ENCODE measurements at regions not wholly inside any gene's neighbourhood (a gene's known extent, or its start where the extent isn't known, plus 50 kb on each side); places are given as distances from the start of the nearest gene placed in this dataset.

DNA sequence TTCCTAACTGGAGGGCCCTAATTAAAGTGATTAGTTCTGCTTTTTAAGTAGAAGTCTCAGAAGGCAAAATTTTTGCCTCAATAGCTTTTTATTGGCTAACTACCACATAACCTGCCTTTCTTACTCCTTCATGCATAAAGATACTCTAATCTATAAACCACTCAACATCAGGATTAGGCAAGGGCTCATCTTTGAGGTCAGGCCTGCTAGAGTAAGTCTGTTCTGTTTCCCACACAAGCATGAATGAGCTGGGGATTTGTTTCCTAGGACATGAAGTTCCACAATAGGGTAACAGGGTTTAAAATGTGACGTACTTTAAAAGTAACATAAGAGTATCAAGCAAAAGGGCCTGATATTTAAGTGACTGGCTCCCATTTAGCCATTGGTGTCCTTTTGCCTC lies 522.7 kb upstream of the TYRP1 start:
- TF ChIP-seq, protein P1, sequence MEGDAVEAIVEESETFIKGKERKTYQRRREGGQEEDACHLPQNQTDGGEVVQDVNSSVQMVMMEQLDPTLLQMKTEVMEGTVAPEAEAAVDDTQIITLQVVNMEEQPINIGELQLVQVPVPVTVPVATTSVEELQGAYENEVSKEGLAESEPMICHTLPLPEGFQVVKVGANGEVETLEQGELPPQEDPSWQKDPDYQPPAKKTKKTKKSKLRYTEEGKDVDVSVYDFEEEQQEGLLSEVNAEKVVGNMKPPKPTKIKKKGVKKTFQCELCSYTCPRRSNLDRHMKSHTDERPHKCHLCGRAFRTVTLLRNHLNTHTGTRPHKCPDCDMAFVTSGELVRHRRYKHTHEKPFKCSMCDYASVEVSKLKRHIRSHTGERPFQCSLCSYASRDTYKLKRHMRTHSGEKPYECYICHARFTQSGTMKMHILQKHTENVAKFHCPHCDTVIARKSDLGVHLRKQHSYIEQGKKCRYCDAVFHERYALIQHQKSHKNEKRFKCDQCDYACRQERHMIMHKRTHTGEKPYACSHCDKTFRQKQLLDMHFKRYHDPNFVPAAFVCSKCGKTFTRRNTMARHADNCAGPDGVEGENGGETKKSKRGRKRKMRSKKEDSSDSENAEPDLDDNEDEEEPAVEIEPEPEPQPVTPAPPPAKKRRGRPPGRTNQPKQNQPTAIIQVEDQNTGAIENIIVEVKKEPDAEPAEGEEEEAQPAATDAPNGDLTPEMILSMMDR (IDR thresholded peaks at IDR 0.05) = no peak
- no peak for TF ChIP-seq POLR2A (IDR thresholded peaks at IDR 0.05)
